Left kidney (tissue), 1 donor: ENCODE measurements at regions not wholly inside any gene's neighbourhood (a gene's known extent, or its start where the extent isn't known, plus 50 kb on each side); places are given as distances from the start of the nearest gene placed in this dataset.

Source experiments
- DNase-seq: peaks from one replicate; pipeline ENCODE4 v3.0.0-alpha.2; 2013

DNA sequence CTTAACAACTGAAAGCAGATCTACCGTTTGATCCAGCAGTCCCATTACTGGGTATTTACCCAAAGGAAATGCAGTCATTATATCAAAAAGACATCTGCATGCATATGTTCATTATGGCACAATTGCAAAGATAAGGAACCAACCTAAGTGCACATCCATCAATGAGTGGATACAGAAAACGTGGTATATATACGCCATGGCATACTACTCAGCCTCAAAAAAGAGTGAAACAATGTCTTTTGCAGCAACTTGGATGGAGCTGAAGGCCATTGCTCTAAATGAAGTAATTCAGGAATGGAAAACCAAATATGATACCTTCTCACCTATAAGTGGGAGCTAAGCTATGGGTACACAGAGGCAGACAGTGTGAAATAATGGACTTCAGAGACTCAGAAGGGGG lies 169.3 kb downstream of the ZBTB18 start:
- no peak for DNase-seq

DNA sequence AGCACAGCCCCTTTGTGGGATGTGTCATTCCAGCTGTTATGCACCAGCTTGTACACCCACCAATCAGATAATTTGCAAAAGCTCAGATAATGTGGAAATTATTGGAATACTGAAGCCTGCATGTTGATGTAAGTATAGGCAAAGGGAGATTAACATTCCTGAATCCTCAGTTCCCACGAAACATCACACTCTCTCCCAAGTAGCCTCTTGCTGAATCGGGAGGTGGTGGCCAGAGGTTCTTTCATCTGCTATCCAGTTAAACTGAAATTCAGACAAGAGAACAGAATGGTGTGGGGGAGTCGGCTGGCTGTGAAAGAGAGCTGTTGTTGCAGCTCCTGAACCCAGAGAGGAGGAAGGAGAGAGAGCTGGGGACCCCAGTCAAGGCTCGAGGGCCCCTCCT lies 170.9 kb downstream of the ZBTB18 start:
- no peak for DNase-seq

DNA sequence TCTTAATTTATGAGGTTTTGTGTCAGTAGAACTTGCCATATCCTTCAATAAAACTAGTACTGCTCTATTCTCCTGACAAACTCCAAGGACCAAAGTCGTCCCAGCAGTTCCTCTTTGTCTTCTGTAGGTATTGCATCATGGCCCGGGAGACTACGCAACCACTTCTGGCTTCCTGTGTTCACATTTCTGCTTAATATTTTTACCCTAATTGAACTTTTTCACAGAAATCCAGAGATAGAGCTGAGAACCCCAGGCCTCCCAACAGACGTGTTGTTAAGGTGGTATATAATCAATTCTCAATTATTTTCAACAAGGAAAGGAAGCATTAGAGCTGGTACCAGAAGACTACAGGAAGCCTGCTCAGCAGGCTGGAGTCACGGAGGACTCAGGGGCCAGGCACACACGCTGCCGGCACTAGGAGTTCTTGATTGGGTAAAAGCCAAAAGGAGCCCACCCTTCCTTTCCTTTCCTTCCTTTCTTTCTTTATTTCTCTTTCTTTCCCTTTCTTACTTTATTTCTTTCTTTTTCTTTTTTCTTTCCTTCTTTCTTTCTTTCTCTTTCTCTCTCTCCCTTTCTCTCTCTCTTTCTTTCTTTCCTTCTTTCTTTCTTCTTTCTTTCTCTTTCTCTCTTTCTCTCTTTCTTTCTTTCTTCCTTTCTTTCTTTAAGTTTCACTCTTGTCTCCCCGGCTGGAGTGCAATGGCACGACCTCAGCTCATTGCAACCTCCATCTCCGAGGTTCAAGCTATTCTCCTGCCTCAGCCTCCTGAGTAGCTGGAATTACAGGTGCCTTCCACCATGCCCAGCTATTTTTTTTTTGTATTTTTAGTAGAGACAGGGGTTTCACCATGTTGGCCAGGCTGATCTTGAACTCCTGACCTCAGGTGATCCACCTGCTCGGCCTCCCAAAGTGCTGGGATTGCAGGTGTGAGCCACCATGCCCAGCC lies 173.7 kb downstream of the ZBTB18 start:
- DNase-seq: no peak

DNA sequence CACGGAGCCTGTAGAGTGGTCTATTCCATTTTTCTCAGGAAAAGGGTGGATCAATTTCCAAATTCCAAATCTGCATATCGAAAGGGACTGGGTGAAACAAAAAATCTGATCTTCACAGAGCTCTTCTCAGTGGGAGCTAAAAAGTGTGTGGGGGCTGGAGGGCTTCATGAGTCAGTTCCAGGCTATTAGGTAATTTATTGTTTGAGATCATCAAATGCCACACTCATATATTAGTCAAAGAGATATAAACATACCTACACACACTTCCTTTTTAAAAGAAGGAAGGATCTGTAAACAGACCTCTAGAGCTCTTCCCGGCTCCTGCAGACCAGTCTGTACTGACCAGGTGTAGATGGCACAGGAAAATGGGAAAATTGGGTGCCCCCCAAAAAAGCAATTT lies 175.4 kb downstream of the ZBTB18 start:
- DNase-seq: no peak

- no peak for DNase-seq
Measured at GRCh38 chr1:244230470-244230869, 179.4 kb downstream of the ZBTB18 start.

GRCh38 chr1:244231193-244231571 lies 180.1 kb downstream of the ZBTB18 start:
- no peak for DNase-seq

DNA sequence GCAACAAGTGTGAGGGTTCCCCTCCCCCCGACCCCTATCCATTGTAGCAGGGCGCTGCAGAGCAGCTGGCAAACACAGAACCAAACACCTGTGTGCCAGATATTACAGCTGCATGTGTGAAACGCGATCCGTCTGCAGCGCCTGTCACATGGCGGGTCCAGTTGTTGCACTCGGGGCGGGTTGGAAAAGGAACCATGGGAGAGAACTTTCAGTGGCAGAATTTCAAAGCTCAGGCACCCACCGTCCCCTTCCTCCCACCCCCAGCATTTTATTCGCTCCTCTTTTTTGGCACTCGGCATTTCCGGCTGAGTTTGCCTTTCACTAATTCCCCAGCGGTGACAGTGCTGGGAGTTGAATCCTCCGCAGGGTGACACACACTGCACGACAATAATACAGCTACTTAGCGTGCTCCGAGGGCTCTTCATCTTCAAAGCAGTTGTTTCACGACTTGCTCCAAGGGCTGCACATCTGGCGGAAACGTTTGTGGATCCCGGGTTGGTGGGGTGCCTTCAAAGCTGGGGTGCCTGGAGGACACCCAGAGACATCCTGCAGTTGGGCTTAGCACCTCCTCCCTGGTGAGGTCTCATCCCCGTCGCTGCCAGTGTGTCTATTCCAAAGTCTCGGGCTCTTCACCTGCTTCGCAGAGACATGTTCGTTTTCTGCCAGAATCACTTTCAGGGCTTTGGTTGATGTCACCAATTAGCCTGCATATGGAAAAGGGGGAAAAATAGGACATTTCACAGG lies 180.7 kb downstream of the ZBTB18 start:
- DNase-seq: peak; percentile 46

GRCh38 chr1:244234009-244234643 lies 183.0 kb downstream of the ZBTB18 start:
- DNase-seq: peak; percentile 38

- no peak for DNase-seq
Measured at GRCh38 chr1:244235157-244235556, 184.1 kb downstream of the ZBTB18 start.

- DNase-seq: no peak
Measured at GRCh38 chr1:244236101-244236500, 185.0 kb downstream of the ZBTB18 start.

GRCh38 chr1:244236721-244237120 lies 185.6 kb downstream of the ZBTB18 start:
- DNase-seq: no peak

DNA sequence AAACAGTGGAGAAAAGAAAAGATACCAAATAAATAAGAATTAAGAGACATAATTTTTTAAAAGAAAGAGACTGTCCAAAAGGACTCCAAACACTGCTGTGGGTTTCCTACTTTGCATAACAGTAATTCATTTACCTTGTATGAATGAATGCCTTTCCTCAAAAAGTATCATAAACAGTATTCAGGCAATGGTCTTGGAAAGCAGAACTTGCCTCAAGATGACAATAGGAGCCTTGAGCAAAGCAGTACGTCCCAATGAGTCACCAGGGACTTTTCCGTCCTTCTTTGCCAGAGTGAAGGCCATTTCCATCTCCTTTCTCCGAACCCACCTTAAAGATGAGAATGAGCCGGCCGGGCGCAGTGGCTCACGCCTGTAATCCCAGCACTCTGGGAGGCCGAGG lies 186.4 kb downstream of the ZBTB18 start:
- DNase-seq: no peak

GRCh38 chr1:244239261-244239770 lies 188.2 kb downstream of the ZBTB18 start:
- DNase-seq: no peak

DNA sequence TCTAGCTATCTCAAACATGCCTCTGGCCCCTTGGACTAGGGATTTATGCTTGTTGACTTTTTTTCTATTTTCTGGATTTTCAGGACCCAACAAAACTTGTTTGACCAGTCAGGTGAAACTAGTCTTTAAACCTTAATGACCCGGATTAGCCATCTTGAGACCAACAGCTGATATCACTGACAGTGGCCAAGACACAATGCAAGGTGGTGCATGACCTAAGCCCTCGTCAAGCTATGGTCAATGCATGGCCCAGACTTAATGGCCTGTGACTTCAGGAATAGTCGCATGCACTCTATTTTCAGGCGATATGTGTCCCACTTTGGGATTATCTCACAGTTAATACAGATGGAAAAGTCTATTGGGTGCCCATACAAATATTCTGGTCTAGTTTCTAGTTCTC lies 190.4 kb downstream of the ZBTB18 start:
- DNase-seq: no peak

DNA sequence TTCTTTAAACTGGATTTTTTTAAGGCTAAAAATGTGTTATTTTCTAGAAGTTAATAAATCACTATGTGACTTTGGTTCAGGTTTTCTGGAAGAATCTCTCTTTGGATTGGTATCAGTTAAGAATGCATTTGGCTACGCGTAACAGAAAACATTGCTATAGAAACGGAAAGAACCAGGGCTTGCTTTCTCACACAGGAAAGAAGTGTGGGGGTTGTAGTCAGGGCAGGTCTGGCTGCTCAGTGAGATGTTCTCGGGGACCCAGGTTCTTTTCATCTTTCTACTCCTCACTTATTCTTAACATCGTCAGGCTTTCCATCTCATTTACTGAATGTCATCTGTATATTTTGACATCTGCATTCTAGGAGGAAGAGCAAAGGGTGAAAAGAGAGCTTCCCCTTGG lies 191.4 kb downstream of the ZBTB18 start:
- no peak for DNase-seq

DNA sequence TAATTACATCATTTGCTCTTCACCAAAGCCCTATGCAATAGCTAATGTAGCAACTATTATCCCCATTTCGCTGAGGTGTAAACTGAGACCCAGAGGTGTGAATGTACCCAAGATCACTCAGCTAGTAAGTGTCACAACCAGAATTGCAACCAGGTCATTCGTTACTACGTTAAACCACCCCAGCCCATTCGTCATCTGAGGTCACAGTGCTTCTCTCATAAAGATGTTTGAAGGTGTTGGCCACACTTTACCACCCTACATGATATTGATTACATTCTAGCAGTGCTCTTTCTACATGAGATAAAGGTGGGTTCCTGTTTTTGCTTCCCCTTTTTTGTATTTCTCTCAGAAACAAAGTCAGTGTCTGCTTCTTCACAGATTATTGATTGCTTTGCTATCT lies 195.3 kb downstream of the ZBTB18 start:
- DNase-seq: no peak

GRCh38 chr1:244248426-244248825 lies 197.3 kb downstream of the ZBTB18 start:
- no peak for DNase-seq

DNA sequence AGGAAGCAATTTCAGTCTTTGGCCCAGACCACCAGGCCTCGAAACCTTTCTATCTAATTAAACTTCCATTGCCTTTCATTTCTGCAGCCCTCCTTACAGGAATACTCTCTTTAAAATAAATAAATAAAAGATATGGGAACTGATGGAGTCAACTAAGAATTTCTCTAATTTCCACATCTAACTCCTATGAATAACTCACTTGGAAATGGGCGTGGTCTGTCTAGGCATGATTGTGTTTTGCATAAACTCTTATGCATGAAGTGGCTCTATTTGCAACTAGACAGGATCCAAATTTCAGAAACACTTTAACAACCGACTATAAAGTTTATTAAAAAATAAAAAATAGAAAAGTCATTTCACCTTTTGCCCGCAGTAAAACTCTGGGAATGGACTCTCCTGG lies 199.5 kb downstream of the ADSS2 start:
- DNase-seq: no peak

GRCh38 chr1:244254467-244254866 lies 197.2 kb downstream of the ADSS2 start:
- no peak for DNase-seq

DNA sequence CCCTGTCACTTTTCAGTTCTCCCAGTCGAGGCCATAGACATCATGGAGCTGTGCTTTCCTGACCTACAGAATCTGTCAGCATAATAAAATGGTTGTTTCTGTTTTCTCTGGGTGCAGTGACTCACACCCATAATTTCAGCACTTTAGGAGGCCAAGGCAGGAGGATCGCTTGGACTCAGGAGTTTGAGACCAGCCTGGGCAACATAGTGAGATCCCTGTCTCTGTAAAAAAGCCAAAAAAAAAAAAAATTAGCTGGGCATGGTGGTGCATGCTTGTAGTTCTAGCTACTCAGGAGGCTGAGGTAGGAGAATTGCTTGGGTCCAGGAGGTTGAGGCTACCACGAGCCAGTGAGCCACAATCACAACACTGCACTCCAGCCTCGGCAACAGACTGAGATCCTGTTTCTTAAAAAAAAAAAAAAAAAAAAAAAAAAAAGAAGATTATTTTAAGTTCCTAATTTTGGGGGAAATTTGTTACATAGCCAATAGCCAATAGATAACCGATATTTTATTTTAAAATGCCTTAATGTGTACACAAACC lies 196.2 kb downstream of the ADSS2 start:
- DNase-seq: no peak

DNA sequence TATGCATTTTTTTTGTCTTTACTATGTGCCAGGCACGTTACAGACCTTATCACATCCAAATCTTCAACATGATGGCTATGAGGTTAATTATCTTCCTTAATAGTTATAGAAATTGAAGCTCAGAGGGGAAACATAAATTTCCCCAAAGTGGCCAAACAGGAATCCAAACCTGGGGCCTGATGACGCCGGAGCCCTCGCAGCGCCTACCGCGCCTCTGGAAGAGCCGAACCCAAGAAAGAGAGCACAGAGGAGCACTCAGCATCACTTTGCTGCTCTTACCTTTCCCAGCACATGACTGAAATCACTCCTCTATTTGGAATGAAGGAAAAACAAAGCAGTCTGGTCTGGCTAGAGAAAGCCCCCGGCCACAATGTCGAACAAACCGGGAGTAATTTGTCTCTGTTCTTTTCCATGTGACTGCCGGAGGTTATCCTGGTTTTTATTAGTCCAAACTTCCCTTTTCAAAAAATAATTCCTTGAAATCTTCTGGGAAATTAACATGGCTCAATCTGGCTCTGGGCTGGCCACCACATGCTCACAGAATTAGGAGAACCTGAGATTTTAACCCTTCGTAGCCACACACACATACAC lies 195.5 kb downstream of the ADSS2 start:
- DNase-seq: no peak

- no peak for DNase-seq
Measured at GRCh38 chr1:244264163-244264562, 187.5 kb downstream of the ADSS2 start.
